K562 (cell line): ENCODE measurements at regions not wholly inside any gene's neighbourhood (a gene's known extent, or its start where the extent isn't known, plus 50 kb on each side); places are given as distances from the start of the nearest gene placed in this dataset.

Experiments used
- ATAC-seq: fragments of 200-7000 bp; cut with Tn5 transposase; 3 replicates; pipeline ENCODE4 v1.9.1; 2020; ENCODE audit warnings: moderate library complexity
- BruUV-seq: library from RNA; stranded (reverse); fragments of 400-500 nt; replicated peaks from 2 replicates; lab custom pipeline; 2021; lab: Mats Ljungman, UMichigan
- CTCF ChIA-PET: fragments of 300-600 bp; formaldehyde crosslinking; extraction: SDS; loops from one replicate; lab custom pipeline; 2021; ENCODE audit warnings: low intra/inter-chr PET ratio; lab: Yijun Ruan, JAX
- POLR2A ChIA-PET: fragments of 300-600, 350-650 bp; sonication (Branson Sonifier 250); formaldehyde crosslinking; extraction: SDS; loops from one replicate; lab custom pipeline; 2021; ENCODE audit warnings: antibody characterized with exemption, inconsistent platforms; lab: Yijun Ruan, JAX
- DNase-seq, 4 experiments: peaks; one replicate each; pipeline versions ENCODE4 v3.0.0 to v3.0.0-alpha.2; 2011 to 2018; ENCODE audit warnings: low spot score in 3 of 4, mixed read lengths in 3 of 4; ENCODE audit errors: extremely low read depth in 1 of 4
- FAIRE-seq: peaks from 2 replicates; lab custom pipeline; 2011; peaks lifted over from hg19 to GRCh38; lab: Jason Lieb, UNC
- H2AFZ ChIP-seq: 2 replicates; pipeline ENCODE4 v1.6.0; 2011; ENCODE audit warnings: low read depth, low read length, control low read depth, inconsistent platforms
- H3K27ac ChIP-seq: fragments of 200-600 bp; 3 replicates; pipeline ENCODE4 v1.8.0; 2011; ENCODE audit warnings: low read depth, mild to moderate bottlenecking, control low read depth, inconsistent platforms, low read length, moderate library complexity, mixed read lengths; ENCODE audit errors: extremely low read depth
- H3K27me3 ChIP-seq, 2 experiments: fragments of 300-600 bp in 1 of 2; 2 replicates in 1 of 2; 3 replicates in 1 of 2; pipeline versions ENCODE4 v1.6.0 to v1.8.0; 2011; ENCODE audit warnings: inconsistent platforms in 2 of 2, low read length in 2 of 2, mild to moderate bottlenecking in 1 of 2, mixed read lengths in 1 of 2, moderate library complexity in 1 of 2; ENCODE audit not compliant: control insufficient read depth in 2 of 2, insufficient read depth in 2 of 2
- H3K36me3 ChIP-seq: fragments of 300-600 bp; 3 replicates; pipeline ENCODE4 v1.8.0; 2011; ENCODE audit warnings: mild to moderate bottlenecking, low read length, inconsistent platforms; ENCODE audit not compliant: control insufficient read depth, insufficient read depth
- H3K4me1 ChIP-seq, 2 experiments: fragments of 200-600 bp in 1 of 2; replicated peaks in 1 of 2; 2 replicates in 1 of 2; 3 replicates in 1 of 2; pipeline versions ENCODE4 v1.5.1 to v1.8.0; 2011; ENCODE audit warnings: inconsistent platforms in 2 of 2, low read length in 2 of 2, mild to moderate bottlenecking in 1 of 2, mixed read lengths in 1 of 2, moderate library complexity in 1 of 2; ENCODE audit not compliant: control insufficient read depth in 2 of 2, insufficient read depth in 2 of 2
- H3K4me2 ChIP-seq: 2 replicates; pipeline ENCODE4 v1.6.1; 2011; ENCODE audit warnings: low read length, control low read depth, inconsistent platforms, mixed read lengths; ENCODE audit not compliant: insufficient read depth
- H3K4me3 ChIP-seq: fragments of 200-600 bp; sonication (generic), shearing (Covaris generic); 2 replicates; pipeline ENCODE4 v1.5.1; 2016; ENCODE audit warnings: control low read depth, inconsistent platforms
- H3K79me2 ChIP-seq: fragments of 200-600 bp; 3 replicates; pipeline ENCODE4 v1.8.0; 2011; ENCODE audit warnings: low read length, inconsistent platforms; ENCODE audit not compliant: control insufficient read depth, insufficient read depth
- H3K9ac ChIP-seq, 2 experiments: 2 replicates each; pipeline versions ENCODE4 v1.6.0 to v1.6.1; 2011; ENCODE audit warnings: low read depth in 2 of 2, low read length in 2 of 2, control low read depth in 1 of 2, inconsistent platforms in 1 of 2, mild to moderate bottlenecking in 1 of 2, mixed read lengths in 1 of 2; ENCODE audit not compliant: insufficient read depth in 1 of 2
- H3K9me1 ChIP-seq: one replicate; pipeline ENCODE4 v1.6.0; 2011; ENCODE audit warnings: inconsistent platforms, mild to moderate bottlenecking, low read length, moderate library complexity; ENCODE audit not compliant: control insufficient read depth, insufficient read depth
- H3K9me3 ChIP-seq: replicated peaks from 2 replicates; pipeline ENCODE4 v1.5.1; 2011; ENCODE audit warnings: low read depth, low read length, inconsistent platforms; ENCODE audit not compliant: control insufficient read depth, insufficient read depth
- H4K20me1 ChIP-seq: replicated peaks from 2 replicates; pipeline ENCODE4 v1.6.1; 2011; ENCODE audit warnings: low read length, inconsistent platforms, mixed read lengths; ENCODE audit not compliant: control insufficient read depth, insufficient read depth
- BCLAF1 ChIP-seq, 2 experiments: fragments of 450-650 bp in 1 of 2; IDR thresholded peaks; 2 replicates each; pipeline ENCODE4 v1.6.1; 2011 to 2017; ENCODE audit warnings: low read depth in 2 of 2, antibody characterized with exemption in 1 of 2, borderline replicate concordance in 1 of 2, low read length in 1 of 2, mild to moderate bottlenecking in 1 of 2, mixed read lengths in 1 of 2; ENCODE audit not compliant: control insufficient read depth in 1 of 2
- MAFK ChIP-seq: IDR thresholded peaks from 2 replicates; pipeline ENCODE4 v1.6.1; 2011; ENCODE audit warnings: low read length, improper control_type of control experiment
- NCOA2 ChIP-seq, 2 experiments: fragments of 450-650 bp; IDR thresholded peaks; 2 replicates each; pipeline ENCODE4 v1.6.1; 2018; ENCODE audit warnings: mild to moderate bottlenecking in 2 of 2, moderate library complexity in 1 of 2; ENCODE audit not compliant: partially characterized antibody in 2 of 2
- NCOA4 ChIP-seq: fragments of 450-650 bp; IDR thresholded peaks from 2 replicates; pipeline ENCODE4 v1.6.1; 2018; ENCODE audit warnings: mild to moderate bottlenecking; ENCODE audit not compliant: partially characterized antibody
- PCBP1 ChIP-seq: fragments of 200-400 bp; formaldehyde crosslinking; IDR thresholded peaks from 2 replicates; pipeline ENCODE4 v1.6.1; 2018; ENCODE audit warnings: mild to moderate bottlenecking, low read depth, low read length; ENCODE audit not compliant: poor library complexity, severe bottlenecking
- SMAD3 ChIP-seq: fragments of 450-650 bp; formaldehyde crosslinking; conservative IDR thresholded peaks from 2 replicates; pipeline ENCODE4 v1.4.0; 2020; ENCODE audit warnings: mild to moderate bottlenecking
- ZNF584 ChIP-seq: fragments of 200-800 bp; sonication (Bioruptor generic); IDR thresholded peaks from 2 replicates; pipeline ENCODE4 v1.6.1; 2016; ENCODE audit warnings: low read depth, mild to moderate bottlenecking, missing genetic modification characterization, missing compliant biosample characterization
- WGBS: fragments of 100-300 bp; shearing (Covaris generic); methylation state at CpG from one replicate; pipeline ENCODE4 v1.1.6; 2016; ENCODE audit warnings: low coverage, mixed read lengths; ENCODE audit not compliant: insufficient coverage; ENCODE audit errors: missing lambda C conversion rate; 5-methylcytosine and 5-hydroxymethylcytosine counted together
- in situ Hi-C: fragments of 300-500 bp; cut with MboI; formaldehyde crosslinking; loops from 4 replicates; pipeline ENCODE4 v1.15.0; 2018; ENCODE audit warnings: inconsistent platforms, mixed read lengths
- intact Hi-C: fragments of 100-400 bp; cut with micrococcal nuclease; formaldehyde crosslinking; loops from 2 replicates; pipeline ENCODE4 v1.14.2; 2022

- Histone ChIP-seq H3K36me3 (no peaks in the 10 kb centered on the region), H3K9me3 (no peaks in the 10 kb centered on the region), H3K9ac (no peak overlapping the region), H3K4me3 (no peak overlapping the region), H3K9me1 (no peaks in the 10 kb centered on the region), H3K4me1 (no peaks in the 10 kb centered on the region), H2AFZ (no peak overlapping the region), H3K27ac (no peak overlapping the region), H3K27me3 (no peaks in the 10 kb centered on the region), H3K79me2 (no peaks in the 10 kb centered on the region), H3K4me2 (no peak overlapping the region), H4K20me1 (no peaks in the 10 kb centered on the region)
- no peak for TF ChIP-seq PCBP1
- no peak for TF ChIP-seq ZNF584 (CRISPR knock-in tag)
- no peak for TF ChIP-seq NCOA2 (IDR thresholded peaks at IDR 0.05; ENCODE audit: partially characterized antibody in 2 of 2)
- no peak for TF ChIP-seq MAFK
- in situ Hi-C loops (no loop called here), intact Hi-C loops (no loop called here)
- WGBS, result 0% methylated on average over 1 of the region's 1 CpG
- peak in 1 of 4 experiments; percentile 5 for DNase-seq
- BruUV-seq, result no TSS peak
- CTCF ChIA-PET, result no interaction called here
- ATAC-seq, result no peak
- no peak for FAIRE-seq
- POLR2A ChIA-PET, result no interaction called here
Observed at GRCh38 chr9:71223953-71224538, 102.6 kb upstream of the TRPM3 start.

- BruUV-seq, result no TSS peak
- WGBS, result 0% methylated on average over 4 of the region's 4 CpGs
- POLR2A ChIA-PET, result no interaction called here
- H3K79me2 ChIP-seq, result no peaks in the 10 kb centered on the region
- TF ChIP-seq NCOA4, result no peak
- no peak for TF ChIP-seq BCLAF1 (IDR thresholded peaks at IDR 0.05; ENCODE audit: borderline replicate concordance in 1 of 2, control insufficient read depth in 1 of 2, low read depth in 2 of 2, low read length in 1 of 2)
- no peak for TF ChIP-seq SMAD3 (CRISPR knock-in tag)
- H2AFZ ChIP-seq, result no peak overlapping the region
- FAIRE-seq, result no peak
- intact Hi-C loops, result no loop called here
- in situ Hi-C loops, result no loop called here
- no peak overlapping the region for H3K4me3 ChIP-seq
- no peaks in the 10 kb centered on the region for H3K36me3 ChIP-seq
- H3K9me1 ChIP-seq, result no peaks in the 10 kb centered on the region
- CTCF ChIA-PET, result no interaction called here
- no peak overlapping the region for H3K9ac ChIP-seq
- no peaks in the 10 kb centered on the region for H3K4me1 ChIP-seq
- no peaks in the 10 kb centered on the region for H4K20me1 ChIP-seq
- DNase-seq, result no peak
- no peaks in the 10 kb centered on the region for H3K27me3 ChIP-seq
- no peaks in the 10 kb centered on the region for H3K9me3 ChIP-seq
- no peak overlapping the region for H3K27ac ChIP-seq
- H3K4me2 ChIP-seq, result no peak overlapping the region
- ATAC-seq, result no peak
Observed at GRCh38 chr9:71218774-71219173, 97.4 kb upstream of the TRPM3 start.
